GM12878 (cell line): ENCODE measurements at regions not wholly inside any gene's neighbourhood (a gene's known extent, or its start where the extent isn't known, plus 50 kb on each side); places are given as distances from the start of the nearest gene placed in this dataset.

Experiments
- ATAC-seq: fragments of 200-7000 bp; cut with Tn5 transposase; 3 replicates; pipeline ENCODE4 v1.9.1; 2020; ENCODE audit warnings: mild to moderate bottlenecking, moderate library complexity
- BruUV-seq: library from RNA; stranded (reverse); fragments of 400-500 nt; replicated peaks from 2 replicates; lab custom pipeline; 2021; lab: Mats Ljungman, UMichigan
- CTCF ChIA-PET: fragments of 300-600 bp; sonication (Branson Sonifier 250); formaldehyde crosslinking; extraction: SDS; loops from one replicate; lab custom pipeline; 2021; ENCODE audit warnings: inconsistent platforms; lab: Yijun Ruan, JAX
- POLR2A ChIA-PET: fragments of 350-600 bp; formaldehyde crosslinking; extraction: SDS; loops from one replicate; lab custom pipeline; 2021; ENCODE audit warnings: inconsistent platforms; lab: Charles Lee
- RAD21 ChIA-PET: fragments of 300-600 bp; sonication (Branson Sonifier 250); formaldehyde crosslinking; loops from one replicate; lab custom pipeline; 2023; ENCODE audit warnings: antibody characterized with exemption; ENCODE audit not compliant: unreplicated experiment; lab: Charles Lee
- SMC1A ChIA-PET: fragments of 300-600 bp; sonication (Branson Sonifier 250); formaldehyde crosslinking; loops from one replicate; lab custom pipeline; 2023; ENCODE audit not compliant: unreplicated experiment, uncharacterized antibody; lab: Charles Lee
- DNase-seq: peaks from one replicate; pipeline ENCODE4 v3.0.0-alpha.2; 2011; ENCODE audit warnings: low read depth, low spot score
- FAIRE-seq: peaks from 3 replicates; lab custom pipeline; 2011; peaks lifted over from hg19 to GRCh38; lab: Jason Lieb, UNC
- H2AFZ ChIP-seq: 2 replicates; pipeline ENCODE4 v1.6.0; 2011; ENCODE audit warnings: low read depth, low read length, control low read depth; ENCODE audit not compliant: control insufficient read depth
- H3K27ac ChIP-seq: 2 replicates; pipeline ENCODE4 v1.5.1; 2011; ENCODE audit warnings: control low read depth; ENCODE audit not compliant: control insufficient read depth, insufficient read depth
- H3K27me3 ChIP-seq, 2 experiments: replicated peaks in 1 of 2; 2 replicates each; pipeline versions ENCODE4 v1.6.0 to v1.6.1; 2011; ENCODE audit warnings: low read length in 1 of 2; ENCODE audit not compliant: control insufficient read depth in 2 of 2, insufficient read depth in 2 of 2
- H3K36me3 ChIP-seq, 2 experiments: 2 replicates each; pipeline ENCODE4 v1.5.1; 2011; ENCODE audit warnings: low read length in 1 of 2; ENCODE audit not compliant: control insufficient read depth in 2 of 2, insufficient read depth in 2 of 2
- H3K4me1 ChIP-seq: 2 replicates; pipeline ENCODE4 v1.6.1; 2011; ENCODE audit warnings: mild to moderate bottlenecking, low read length, moderate library complexity, mixed read lengths; ENCODE audit not compliant: control insufficient read depth, insufficient read depth
- H3K4me2 ChIP-seq: 2 replicates; pipeline ENCODE4 v1.6.0; 2011; ENCODE audit warnings: control low read depth; ENCODE audit not compliant: control insufficient read depth, insufficient read depth
- H3K4me3 ChIP-seq: fragments of 200-600 bp; sonication (generic); 2 replicates; pipeline ENCODE4 v1.5.1; 2016
- H3K79me2 ChIP-seq: 2 replicates; pipeline ENCODE4 v1.6.0; 2011; ENCODE audit warnings: low read length; ENCODE audit not compliant: control insufficient read depth, insufficient read depth
- H3K9ac ChIP-seq: 2 replicates; pipeline ENCODE4 v1.8.0; 2011; ENCODE audit warnings: low read length, control low read depth, mixed read lengths; ENCODE audit not compliant: control insufficient read depth, insufficient read depth
- H3K9me3 ChIP-seq: replicated peaks from 3 replicates; pipeline ENCODE4 v1.5.1; 2011; ENCODE audit warnings: mild to moderate bottlenecking, low read length; ENCODE audit not compliant: control insufficient read depth, insufficient read depth
- H4K20me1 ChIP-seq: 2 replicates; pipeline ENCODE4 v1.6.0; 2011; ENCODE audit not compliant: control insufficient read depth, insufficient read depth
- FOXK2 ChIP-seq: fragments of 450-650 bp; IDR thresholded peaks from 2 replicates; pipeline ENCODE4 v1.6.1; 2017; ENCODE audit warnings: mild to moderate bottlenecking, moderate library complexity
- RAD21 ChIP-seq: IDR thresholded peaks from 2 replicates; pipeline ENCODE4 v1.6.1; 2011; ENCODE audit warnings: mild to moderate bottlenecking, low read depth, low read length, moderate library complexity; ENCODE audit not compliant: insufficient read depth
- SMC3 ChIP-seq: IDR thresholded peaks from 2 replicates; pipeline ENCODE4 v1.6.1; 2011; ENCODE audit warnings: low read length, improper control_type of control experiment, borderline replicate concordance
- SPI1 ChIP-seq: IDR thresholded peaks from 2 replicates; pipeline ENCODE4 v1.6.1; 2011; ENCODE audit warnings: low read depth, mild to moderate bottlenecking, low read length, moderate library complexity, borderline replicate concordance; ENCODE audit not compliant: insufficient read depth
- SUPT20H ChIP-seq: IDR thresholded peaks from 2 replicates; pipeline ENCODE4 v1.6.1; 2011; ENCODE audit warnings: low read depth, mild to moderate bottlenecking, low read length, moderate library complexity, borderline replicate concordance; ENCODE audit not compliant: control insufficient read depth
- ZBED1 ChIP-seq: IDR thresholded peaks from 2 replicates; pipeline ENCODE4 v1.6.1; 2016; ENCODE audit warnings: borderline replicate concordance
- ZNF24 ChIP-seq: fragments of 450-650 bp; IDR thresholded peaks from 2 replicates; pipeline ENCODE4 v1.6.1; 2017; ENCODE audit warnings: antibody characterized with exemption, mild to moderate bottlenecking
- WGBS: methylation state at CpG from one replicate; pipeline ENCODE4 v1.1.6; 2016; ENCODE audit warnings: low lambda C conversion rate; ENCODE audit not compliant: insufficient replicate concordance, insufficient coverage; ENCODE audit errors: missing lambda C conversion rate; 5-methylcytosine and 5-hydroxymethylcytosine counted together
- in situ Hi-C: fragments of 300-500 bp; cut with MboI; formaldehyde crosslinking; loops from 9 replicates; pipeline ENCODE4 v1.14.3; 2018; ENCODE audit warnings: mixed read lengths
- intact Hi-C: fragments of 100-400 bp; cut with micrococcal nuclease; formaldehyde crosslinking; loops from one replicate; pipeline ENCODE4 v1.14.2; 2022; ENCODE audit not compliant: unreplicated experiment
- TF ChIP-seq, protein P1 (sequence below), 3 experiments: IDR thresholded peaks in 2 of 3; conservative IDR thresholded peaks in 1 of 3; 2 replicates each; pipeline ENCODE4 v1.5.1; 2011; ENCODE audit warnings: low read depth in 3 of 3, low read length in 3 of 3, mild to moderate bottlenecking in 3 of 3, control low read depth in 2 of 3, moderate library complexity in 2 of 3, inconsistent platforms in 1 of 3, mixed read lengths in 1 of 3; ENCODE audit not compliant: control insufficient read depth in 2 of 3, insufficient read depth in 1 of 3; ENCODE audit errors: extremely low read depth in 1 of 3

DNA sequence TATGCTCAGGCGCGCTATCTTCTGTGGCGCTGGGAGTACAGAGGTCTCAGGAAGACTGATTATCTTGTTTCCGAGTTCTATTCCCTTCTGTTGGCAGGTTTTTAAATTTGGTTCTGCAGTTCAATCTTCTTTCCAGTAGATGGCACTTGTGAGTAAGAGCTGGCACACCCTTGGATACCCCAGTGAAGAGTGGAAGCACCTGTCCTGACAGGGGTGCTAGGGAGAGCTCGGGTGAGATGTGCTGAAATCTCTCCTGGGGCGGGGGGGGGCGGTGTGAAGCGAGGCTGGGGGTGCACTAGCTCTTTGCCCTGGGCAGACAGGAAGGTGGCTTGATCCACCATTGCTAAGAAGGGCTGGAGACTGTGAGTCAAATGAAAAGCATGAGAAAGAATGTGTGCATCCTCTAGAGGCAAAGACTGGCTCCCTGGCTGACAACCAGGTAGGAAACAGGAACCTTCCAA, 679.9 kb upstream of the CCDC179 start:
- H4K20me1 ChIP-seq: no peaks in the 10 kb centered on the region
- no peak overlapping the region for H3K4me3 ChIP-seq
- BruUV-seq: no TSS peak
- no peaks in the 10 kb centered on the region for H3K79me2 ChIP-seq
- H3K9ac ChIP-seq: no peak overlapping the region
- ChIA-PET CTCF (interaction anchor here (0.6 to 3.8 kb wide), 29 partner anchors 8 to 846 kb away, joined by 3 to 33 read pairs (median 4); no protein-coding TSS in a partner anchor), SMC1A (interaction anchor here (0.9 to 3.1 kb wide), 9 partner anchors 14 to 664 kb away, joined by 3 to 27 read pairs (median 4); no protein-coding TSS in a partner anchor), POLR2A (interaction anchor here (0.7 kb wide), 1 partner anchor 717 kb away, joined by 7 read pairs; no protein-coding TSS in a partner anchor), RAD21 (interaction anchor here (0.6 to 3.4 kb wide), 6 partner anchors 14 to 846 kb away, joined by 3 to 20 read pairs (median 6); no protein-coding TSS in a partner anchor)
- H3K4me1 ChIP-seq: no peaks in the 10 kb centered on the region
- TF ChIP-seq SMC3 (peak; percentile 69; the same call in 1 of the 2 replicates), SPI1 (no peak), ZBED1 (no peak), SUPT20H (no peak), FOXK2 (no peak), RAD21 (peak; percentile 70), ZNF24 (no peak)
- TF ChIP-seq, protein P1, sequence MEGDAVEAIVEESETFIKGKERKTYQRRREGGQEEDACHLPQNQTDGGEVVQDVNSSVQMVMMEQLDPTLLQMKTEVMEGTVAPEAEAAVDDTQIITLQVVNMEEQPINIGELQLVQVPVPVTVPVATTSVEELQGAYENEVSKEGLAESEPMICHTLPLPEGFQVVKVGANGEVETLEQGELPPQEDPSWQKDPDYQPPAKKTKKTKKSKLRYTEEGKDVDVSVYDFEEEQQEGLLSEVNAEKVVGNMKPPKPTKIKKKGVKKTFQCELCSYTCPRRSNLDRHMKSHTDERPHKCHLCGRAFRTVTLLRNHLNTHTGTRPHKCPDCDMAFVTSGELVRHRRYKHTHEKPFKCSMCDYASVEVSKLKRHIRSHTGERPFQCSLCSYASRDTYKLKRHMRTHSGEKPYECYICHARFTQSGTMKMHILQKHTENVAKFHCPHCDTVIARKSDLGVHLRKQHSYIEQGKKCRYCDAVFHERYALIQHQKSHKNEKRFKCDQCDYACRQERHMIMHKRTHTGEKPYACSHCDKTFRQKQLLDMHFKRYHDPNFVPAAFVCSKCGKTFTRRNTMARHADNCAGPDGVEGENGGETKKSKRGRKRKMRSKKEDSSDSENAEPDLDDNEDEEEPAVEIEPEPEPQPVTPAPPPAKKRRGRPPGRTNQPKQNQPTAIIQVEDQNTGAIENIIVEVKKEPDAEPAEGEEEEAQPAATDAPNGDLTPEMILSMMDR (IDR thresholded peaks at IDR 0.05 in 2 of 3, conservative IDR thresholded peaks at IDR 0.05 in 1 of 3; ENCODE audit: control insufficient read depth in 2 of 3, extremely low read depth in 1 of 3, insufficient read depth in 1 of 3, low read depth in 3 of 3, low read length in 3 of 3): peak; percentile 68 to 77 (median 72)
- no peak overlapping the region for H3K27ac ChIP-seq
- H3K36me3 ChIP-seq: no peaks in the 10 kb centered on the region
- WGBS: 3% methylated on average over 8 of the region's 8 CpGs
- no peak overlapping the region; the same call in 1 of the 2 replicates for H2AFZ ChIP-seq
- in situ Hi-C loops (no loop called here), intact Hi-C loops (loop anchor here (1.0 to 5.0 kb wide), 2 partner anchors 428 to 519 kb away; no protein-coding TSS in a partner anchor)
- no peak overlapping the region for H3K4me2 ChIP-seq
- ATAC-seq (peak; percentile 96), DNase-seq (peak; percentile 5), FAIRE-seq (no peak)
- no peaks in the 10 kb centered on the region for H3K9me3 ChIP-seq
- H3K27me3 ChIP-seq: no peaks in the 10 kb centered on the region
